ENCODE measurements at regions not wholly inside any gene's neighbourhood (a gene's known extent, or its start where the extent isn't known, plus 50 kb on each side); places are given as distances from the start of the nearest gene placed in this dataset.
A peak's percentile ranks its signal among the peaks of the same experiment; 100 is the strongest.

- CTCF ChIA-PET, result no interaction called here
These were observed 322.0 kb upstream of the SALL1 start for GRCh38 chr16:51473091-51473490.

More at GRCh38 chr16:51473091-51473490, 322.0 kb upstream of the SALL1 start:
- no peak overlapping the region for H3K14ac ChIP-seq (replicated peaks; ENCODE audit: low read depth, low read length)
- no peak overlapping the region for H3K4me3 ChIP-seq (ENCODE audit: insufficient read depth, low read depth, low read length)
- WGBS, 2 experiments (ENCODE audit: extremely low coverage in 2 of 2, insufficient read length in 1 of 2), result no CpG with 5 or more reads among the region's 3 CpGs
- no peaks in the 10 kb centered on the region for H3K79me1 ChIP-seq (ENCODE audit: low read depth in 1 of 2, low read length in 2 of 2)
- H3K9me1 ChIP-seq (ENCODE audit: insufficient read depth, low read length), result no peaks in the 10 kb centered on the region
- H3K4me2 ChIP-seq (ENCODE audit: low read depth, low read length), result no peak overlapping the region
- H4K20me1 ChIP-seq (ENCODE audit: insufficient read depth, low read length), result no peaks in the 10 kb centered on the region
- POLR2A ChIA-PET (ENCODE audit: unreplicated experiment), result no interaction called here
- no peaks in the 10 kb centered on the region for H3K27me3 ChIP-seq (ENCODE audit: control insufficient read depth, insufficient read depth, low read length)
- no TSS peak for BruUV-seq (replicated peaks)
- dilution Hi-C loops (cut with HindIII; ENCODE audit: low sequenced_read_pairs, unreplicated experiment), result no loop called here
- no peak overlapping the region for H2BK15ac ChIP-seq (ENCODE audit: low read depth, low read length)
- H3K27ac ChIP-seq (ENCODE audit: insufficient read depth, low read length), result no peak overlapping the region
- DNase-seq (no peak), ATAC-seq (ENCODE audit: low read depth) (no peak)
- no peak overlapping the region for H4K5ac ChIP-seq (ENCODE audit: low read depth, low read length)
- no peak overlapping the region for H4K91ac ChIP-seq (ENCODE audit: insufficient read depth, low read depth, low read length)
- H3K9me3 ChIP-seq (ENCODE audit: control insufficient read depth, insufficient read depth, low read length), result no peaks in the 10 kb centered on the region
- H2AK5ac ChIP-seq (ENCODE audit: low read depth, low read length), result no peak overlapping the region
- H3K36me3 ChIP-seq (ENCODE audit: control insufficient read depth, insufficient read depth, low read length), result no peaks in the 10 kb centered on the region
- no peak overlapping the region for H3K56ac ChIP-seq (ENCODE audit: extremely low read depth, insufficient read depth, low read length)
- H4K8ac ChIP-seq (ENCODE audit: low read depth in 2 of 2, low read length in 2 of 2), result no peak overlapping the region
- H2BK5ac ChIP-seq (ENCODE audit: low read depth, low read length, poor library complexity, severe bottlenecking), result no peak overlapping the region
- no peaks in the 10 kb centered on the region for H3K4me1 ChIP-seq (ENCODE audit: control insufficient read depth, insufficient read depth, low read length)
- in situ Hi-C loops (cut with MboI; ENCODE audit: low sequenced_read_pairs), result no loop called here
- no peak overlapping the region for H3K18ac ChIP-seq (ENCODE audit: low read depth, low read length)
- H2BK120ac ChIP-seq (ENCODE audit: low read depth, low read length), result no peak overlapping the region
- H2AFZ ChIP-seq (replicated peaks; ENCODE audit: low read length, poor library complexity), result no peak overlapping the region
- no peak overlapping the region for H3K4ac ChIP-seq (ENCODE audit: low read depth, low read length)
- TF ChIP-seq FOS (IDR thresholded peaks at IDR 0.05; ENCODE audit: low read depth, low read length), result no peak
- no peak for TF ChIP-seq NFE2L2 (IDR thresholded peaks at IDR 0.05; ENCODE audit: low read depth, low read length)
- TF ChIP-seq USF2 (IDR thresholded peaks at IDR 0.05; ENCODE audit: low read depth, low read length), result no peak
- TF ChIP-seq CEBPB (IDR thresholded peaks at IDR 0.05; ENCODE audit: low read depth, low read length), result 0 out of 2 replicates have a peak, but pooled peaks have one; percentile 5
- no peak for TF ChIP-seq CHD1 (IDR thresholded peaks at IDR 0.05; ENCODE audit: low read depth, low read length)
- no peak for TF ChIP-seq BHLHE40 (IDR thresholded peaks at IDR 0.05; ENCODE audit: low read depth, low read length)
- TF ChIP-seq MXI1 (IDR thresholded peaks at IDR 0.05; ENCODE audit: borderline replicate concordance, low read depth, low read length), result no peak
- H2BK20ac ChIP-seq (ENCODE audit: low read depth, low read length), result no peak overlapping the region
- intact Hi-C loops (cut with micrococcal nuclease), result no loop called here
- no peak overlapping the region for H2AK9ac ChIP-seq (replicated peaks; ENCODE audit: low read depth, low read length, poor library complexity)
- no peak overlapping the region for H3K9ac ChIP-seq (ENCODE audit: low read depth, low read length)
- H3K23ac ChIP-seq (ENCODE audit: low read depth, low read length), result no peak overlapping the region

Measured in IMR-90 (cell line).